Panc1 (cell line): ENCODE measurements at regions not wholly inside any gene's neighbourhood (a gene's known extent, or its start where the extent isn't known, plus 50 kb on each side); places are given as distances from the start of the nearest gene placed in this dataset.

Experiments used
- ATAC-seq: fragments of 200-7000 bp; cut with Tn5 transposase; 2 replicates; pipeline ENCODE4 v1.9.1; 2020; ENCODE audit warnings: mild to moderate bottlenecking, moderate library complexity
- BruUV-seq: library from RNA; stranded (reverse); fragments of 400-500 nt; replicated peaks from 2 replicates; lab custom pipeline; 2021; lab: Mats Ljungman, UMichigan
- CTCF ChIA-PET: fragments of 300-600 bp; sonication (Branson Sonifier 250); formaldehyde crosslinking; loops from one replicate; lab custom pipeline; 2022; ENCODE audit warnings: antibody characterized with exemption; lab: Charles Lee
- POLR2A ChIA-PET: fragments of 300-600 bp; sonication (Branson Sonifier 250); formaldehyde crosslinking; loops from one replicate; lab custom pipeline; 2022; ENCODE audit warnings: antibody characterized with exemption; lab: Charles Lee
- DNase-seq: peaks from one replicate; pipeline ENCODE4 v3.0.0-alpha.2; 2010; ENCODE audit warnings: low read depth, low spot score
- H3K27ac ChIP-seq: 2 replicates; pipeline ENCODE4 v1.5.1; 2011; ENCODE audit warnings: mild to moderate bottlenecking, low read length, inconsistent platforms
- H3K27me3 ChIP-seq: fragments of 200-500 bp; sonication (Bioruptor generic); 2 replicates; pipeline ENCODE4 v1.6.0; 2014; ENCODE audit warnings: low read length, inconsistent platforms; ENCODE audit not compliant: control insufficient read depth, insufficient read depth
- H3K36me3 ChIP-seq: fragments of 200-500 bp; sonication (Bioruptor generic); 2 replicates; pipeline ENCODE4 v1.5.1; 2014; ENCODE audit warnings: inconsistent platforms, mild to moderate bottlenecking, low read length, moderate library complexity; ENCODE audit not compliant: control insufficient read depth, insufficient read depth
- H3K4me1 ChIP-seq: 2 replicates; pipeline ENCODE4 v1.5.1; 2011; ENCODE audit warnings: inconsistent platforms, mild to moderate bottlenecking, low read length, moderate library complexity; ENCODE audit not compliant: control insufficient read depth, insufficient read depth
- H3K4me3 ChIP-seq, 2 experiments: 2 replicates each; pipeline ENCODE4 v1.5.1; 2011 to 2012; ENCODE audit warnings: low read depth in 2 of 2, low read length in 2 of 2, mild to moderate bottlenecking in 2 of 2, inconsistent platforms in 1 of 2, moderate library complexity in 1 of 2
- H3K9me3 ChIP-seq: fragments of 200-500 bp; sonication (Bioruptor generic); 2 replicates; pipeline ENCODE4 v1.5.1; 2014; ENCODE audit warnings: low read depth, mild to moderate bottlenecking, inconsistent platforms, low read length, moderate library complexity; ENCODE audit not compliant: control insufficient read depth, insufficient read depth
- POLR2AphosphoS5 ChIP-seq: IDR thresholded peaks from 2 replicates; pipeline ENCODE4 v1.6.1; 2012; ENCODE audit warnings: mild to moderate bottlenecking, low read depth, low read length, moderate library complexity
- SIN3A ChIP-seq: IDR thresholded peaks from 2 replicates; pipeline ENCODE4 v1.6.1; 2012; ENCODE audit warnings: low read depth, mild to moderate bottlenecking, low read length, moderate library complexity, borderline replicate concordance; ENCODE audit not compliant: insufficient read depth
- TCF7L2 ChIP-seq: IDR thresholded peaks from 2 replicates; pipeline ENCODE4 v1.6.1; 2011; ENCODE audit warnings: mild to moderate bottlenecking, low read depth, low read length, inconsistent platforms
- in situ Hi-C: cut with HindIII; loops from 2 replicates; pipeline ENCODE4 v1.10.0; 2016; ENCODE audit warnings: low sequenced_read_pairs, low pct_unique_long_range_greater_than_20kb
- intact Hi-C: fragments of 100-400 bp; cut with micrococcal nuclease; formaldehyde crosslinking; loops from one replicate; pipeline ENCODE4 v1.10.0; 2022; ENCODE audit not compliant: unreplicated experiment
- TF ChIP-seq, protein P1 (sequence below), 2 experiments: IDR thresholded peaks; 2 replicates each; pipeline ENCODE4 v1.6.1; 2011 to 2012; ENCODE audit warnings: low read depth in 2 of 2, control low read depth in 1 of 2, low read length in 1 of 2, mild to moderate bottlenecking in 1 of 2, moderate library complexity in 1 of 2; ENCODE audit not compliant: insufficient read depth in 1 of 2
- TF ChIP-seq, protein P2 (sequence below): fragments of 450-650 bp; IDR thresholded peaks from 2 replicates; pipeline ENCODE4 v1.5.1; 2017; ENCODE audit warnings: mild to moderate bottlenecking

DNA sequence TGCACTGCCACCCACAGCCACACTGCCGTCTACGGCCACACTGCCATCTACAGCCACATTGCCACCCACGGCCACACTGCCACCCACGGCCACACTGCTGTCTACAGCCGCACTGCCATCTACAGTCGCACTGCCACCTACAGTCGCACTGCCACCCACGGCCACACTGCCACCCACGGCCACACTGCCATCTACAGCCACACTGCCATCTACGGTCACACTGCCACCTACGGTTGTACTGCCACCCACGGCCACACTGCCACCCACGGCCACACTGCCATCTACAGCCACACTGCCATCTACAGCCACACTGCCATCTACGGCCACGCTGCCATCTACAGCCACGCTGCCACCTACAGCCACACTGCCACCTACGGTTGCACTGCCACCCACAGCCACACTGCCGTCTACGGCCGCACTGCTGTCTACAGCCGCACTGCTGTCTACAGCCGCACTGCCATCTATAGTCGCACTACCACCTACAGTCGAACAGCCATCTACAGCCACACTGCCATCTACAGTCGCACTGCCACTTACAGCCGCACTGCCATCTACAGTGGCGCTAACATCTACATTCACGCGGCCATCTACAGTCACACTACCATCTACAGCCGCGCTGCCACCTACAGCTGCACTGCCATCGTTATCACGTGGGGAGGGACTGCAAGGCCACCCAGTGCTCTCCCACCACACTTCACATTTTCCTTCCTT, 154.6 kb upstream of the AFDN start:
- no peaks in the 10 kb centered on the region for H3K9me3 ChIP-seq
- ChIA-PET POLR2A (no interaction called here), CTCF (interaction anchor here (0.7 kb wide), 2 partner anchors 254 to 320 kb away, joined by 4 to 6 read pairs; no protein-coding TSS in a partner anchor)
- no peaks in the 10 kb centered on the region for H3K4me1 ChIP-seq
- H3K4me3 ChIP-seq = no peak overlapping the region
- no peaks in the 10 kb centered on the region for H3K36me3 ChIP-seq
- intact Hi-C loops (no loop called here), in situ Hi-C loops (no loop called here)
- TF ChIP-seq, protein P1, sequence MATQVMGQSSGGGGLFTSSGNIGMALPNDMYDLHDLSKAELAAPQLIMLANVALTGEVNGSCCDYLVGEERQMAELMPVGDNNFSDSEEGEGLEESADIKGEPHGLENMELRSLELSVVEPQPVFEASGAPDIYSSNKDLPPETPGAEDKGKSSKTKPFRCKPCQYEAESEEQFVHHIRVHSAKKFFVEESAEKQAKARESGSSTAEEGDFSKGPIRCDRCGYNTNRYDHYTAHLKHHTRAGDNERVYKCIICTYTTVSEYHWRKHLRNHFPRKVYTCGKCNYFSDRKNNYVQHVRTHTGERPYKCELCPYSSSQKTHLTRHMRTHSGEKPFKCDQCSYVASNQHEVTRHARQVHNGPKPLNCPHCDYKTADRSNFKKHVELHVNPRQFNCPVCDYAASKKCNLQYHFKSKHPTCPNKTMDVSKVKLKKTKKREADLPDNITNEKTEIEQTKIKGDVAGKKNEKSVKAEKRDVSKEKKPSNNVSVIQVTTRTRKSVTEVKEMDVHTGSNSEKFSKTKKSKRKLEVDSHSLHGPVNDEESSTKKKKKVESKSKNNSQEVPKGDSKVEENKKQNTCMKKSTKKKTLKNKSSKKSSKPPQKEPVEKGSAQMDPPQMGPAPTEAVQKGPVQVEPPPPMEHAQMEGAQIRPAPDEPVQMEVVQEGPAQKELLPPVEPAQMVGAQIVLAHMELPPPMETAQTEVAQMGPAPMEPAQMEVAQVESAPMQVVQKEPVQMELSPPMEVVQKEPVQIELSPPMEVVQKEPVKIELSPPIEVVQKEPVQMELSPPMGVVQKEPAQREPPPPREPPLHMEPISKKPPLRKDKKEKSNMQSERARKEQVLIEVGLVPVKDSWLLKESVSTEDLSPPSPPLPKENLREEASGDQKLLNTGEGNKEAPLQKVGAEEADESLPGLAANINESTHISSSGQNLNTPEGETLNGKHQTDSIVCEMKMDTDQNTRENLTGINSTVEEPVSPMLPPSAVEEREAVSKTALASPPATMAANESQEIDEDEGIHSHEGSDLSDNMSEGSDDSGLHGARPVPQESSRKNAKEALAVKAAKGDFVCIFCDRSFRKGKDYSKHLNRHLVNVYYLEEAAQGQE (IDR thresholded peaks at IDR 0.05; ENCODE audit: insufficient read depth in 1 of 2, low read depth in 2 of 2, low read length in 1 of 2) = no peak
- TF ChIP-seq, protein P2, sequence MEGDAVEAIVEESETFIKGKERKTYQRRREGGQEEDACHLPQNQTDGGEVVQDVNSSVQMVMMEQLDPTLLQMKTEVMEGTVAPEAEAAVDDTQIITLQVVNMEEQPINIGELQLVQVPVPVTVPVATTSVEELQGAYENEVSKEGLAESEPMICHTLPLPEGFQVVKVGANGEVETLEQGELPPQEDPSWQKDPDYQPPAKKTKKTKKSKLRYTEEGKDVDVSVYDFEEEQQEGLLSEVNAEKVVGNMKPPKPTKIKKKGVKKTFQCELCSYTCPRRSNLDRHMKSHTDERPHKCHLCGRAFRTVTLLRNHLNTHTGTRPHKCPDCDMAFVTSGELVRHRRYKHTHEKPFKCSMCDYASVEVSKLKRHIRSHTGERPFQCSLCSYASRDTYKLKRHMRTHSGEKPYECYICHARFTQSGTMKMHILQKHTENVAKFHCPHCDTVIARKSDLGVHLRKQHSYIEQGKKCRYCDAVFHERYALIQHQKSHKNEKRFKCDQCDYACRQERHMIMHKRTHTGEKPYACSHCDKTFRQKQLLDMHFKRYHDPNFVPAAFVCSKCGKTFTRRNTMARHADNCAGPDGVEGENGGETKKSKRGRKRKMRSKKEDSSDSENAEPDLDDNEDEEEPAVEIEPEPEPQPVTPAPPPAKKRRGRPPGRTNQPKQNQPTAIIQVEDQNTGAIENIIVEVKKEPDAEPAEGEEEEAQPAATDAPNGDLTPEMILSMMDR = no peak
- TF ChIP-seq POLR2AphosphoS5 (no peak), TCF7L2 (no peak), SIN3A (no peak)
- no peaks in the 10 kb centered on the region for H3K27me3 ChIP-seq
- no peak overlapping the region for H3K27ac ChIP-seq
- DNase-seq (no peak), ATAC-seq (no peak)
- no TSS peak for BruUV-seq

- Histone ChIP-seq H3K36me3 (no peaks in the 10 kb centered on the region), H3K27me3 (peaks cover 4% of the 10 kb centered on the region; the same call in 1 of the 2 replicates), H3K9me3 (no peaks in the 10 kb centered on the region), H3K4me3 (no peak overlapping the region), H3K27ac (no peak overlapping the region), H3K4me1 (no peaks in the 10 kb centered on the region)
- no TSS peak for BruUV-seq
- ATAC-seq (no peak), DNase-seq (no peak)
- intact Hi-C loops = no loop called here
- ChIA-PET POLR2A (interaction anchor here (1.1 kb wide), 1 partner anchor 186 kb away, joined by 4 read pairs; no protein-coding TSS in a partner anchor), CTCF (no interaction called here)
- in situ Hi-C loops = no loop called here
- TF ChIP-seq, protein P1 (IDR thresholded peaks at IDR 0.05; ENCODE audit: insufficient read depth in 1 of 2, low read depth in 2 of 2, low read length in 1 of 2) = no peak
- TF ChIP-seq SIN3A = no peak
- TF ChIP-seq, protein P2 = no peak
- TF ChIP-seq TCF7L2 = no peak
- no peak for TF ChIP-seq POLR2AphosphoS5
Measured at GRCh38 chr6:167672738-167673137, 154.0 kb upstream of the AFDN start.
